Uterus (tissue), 3 donors: ENCODE measurements at regions not wholly inside any gene's neighbourhood (a gene's known extent, or its start where the extent isn't known, plus 50 kb on each side); places are given as distances from the start of the nearest gene placed in this dataset.

Experiments
- DNase-seq, 2 donors: peaks; one replicate each; pipeline ENCODE4 v3.0.0-alpha.2; 2019 to 2020
- H3K27ac ChIP-seq, 2 donors: fragments of 200-600 bp; sonication (generic); 1 replicate in 1 of 2; 2 replicates in 1 of 2; pipeline ENCODE4 v1.5.1; 2016 to 2018
- H3K27me3 ChIP-seq, 2 donors: fragments of 200-600 bp; sonication (generic); one replicate each; pipeline ENCODE4 v1.5.1; 2018 to 2019; ENCODE audit warnings: control low read depth in 1 of 2
- H3K36me3 ChIP-seq, 2 donors: fragments of 200-600 bp; sonication (generic); one replicate each; pipeline ENCODE4 v1.5.1; 2019; ENCODE audit warnings: control low read depth in 1 of 2
- H3K4me1 ChIP-seq, 2 donors: fragments of 200-600 bp; sonication (generic); one replicate each; pipeline ENCODE4 v1.5.1; 2018 to 2019; ENCODE audit warnings: control low read depth in 1 of 2
- H3K4me3 ChIP-seq, 2 donors: fragments of 200-600 bp; sonication (generic); 1 replicate in 1 of 2; 2 replicates in 1 of 2; pipeline ENCODE4 v1.5.1; 2018 to 2019; ENCODE audit warnings: mild to moderate bottlenecking in 1 of 2
- H3K9me3 ChIP-seq, 2 donors: fragments of 200-600 bp; sonication (generic); one replicate each; pipeline ENCODE4 v1.5.1; 2019; ENCODE audit warnings: control low read depth in 1 of 2
- POLR2A ChIP-seq, 2 donors: fragments of 450-650 bp; IDR thresholded peaks; one replicate each; pipeline ENCODE4 v1.6.1; 2016; ENCODE audit warnings: antibody characterized with exemption in 2 of 2, mild to moderate bottlenecking in 1 of 2, moderate library complexity in 1 of 2
- intact Hi-C: fragments of 100-400 bp; cut with DNase I; formaldehyde crosslinking; loops from one replicate; pipeline ENCODE4 v1.15.1; 2023; ENCODE audit warnings: low total_unique reads
- TF ChIP-seq, protein P1 (sequence below), 4 experiments: fragments of 200-600 bp in 2 of 4; fragments of 450-650 bp in 2 of 4; sonication (generic) in 2 of 4; IDR thresholded peaks; one replicate each; pipeline ENCODE4 v1.5.1; 2016 to 2019; ENCODE audit warnings: antibody characterized with exemption in 4 of 4, mild to moderate bottlenecking in 2 of 4, moderate library complexity in 1 of 4
- donor health status: DM: yes; HTN: yes; CAD: no.

DNA sequence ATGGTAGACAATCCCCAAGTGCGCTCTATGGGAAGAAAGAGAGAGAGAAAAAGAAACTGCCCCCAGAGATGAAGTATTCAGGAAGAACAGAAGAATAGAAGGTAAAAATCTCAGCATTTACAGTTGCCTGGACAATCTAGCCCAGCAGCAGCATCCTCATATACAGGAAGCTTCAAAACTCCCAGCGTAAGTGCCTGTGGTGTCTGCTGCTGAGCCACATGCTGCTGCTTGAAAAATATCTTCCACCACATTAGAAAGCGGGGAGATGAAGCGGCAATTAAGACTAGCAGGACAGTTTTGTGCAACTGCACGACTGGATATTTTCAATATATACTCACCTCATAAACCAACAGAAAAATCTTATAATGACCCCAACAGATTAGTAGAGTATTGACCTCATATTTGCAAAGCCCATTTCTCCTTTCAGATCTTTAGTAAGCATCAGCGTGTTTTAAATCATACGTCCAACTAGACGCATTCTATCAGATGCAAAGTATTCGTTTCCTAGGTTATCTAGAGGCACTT, 972.0 kb upstream of the TENM3 start:
- Histone ChIP-seq H3K36me3 (no peaks in the 10 kb centered on the region), H3K4me1 (no peaks in the 10 kb centered on the region), H3K27ac (no peak overlapping the region), H3K27me3 (no peaks in the 10 kb centered on the region), H3K4me3 (no peak overlapping the region), H3K9me3 (no peaks in the 10 kb centered on the region)
- DNase-seq, result no peak
- TF ChIP-seq, protein P1, sequence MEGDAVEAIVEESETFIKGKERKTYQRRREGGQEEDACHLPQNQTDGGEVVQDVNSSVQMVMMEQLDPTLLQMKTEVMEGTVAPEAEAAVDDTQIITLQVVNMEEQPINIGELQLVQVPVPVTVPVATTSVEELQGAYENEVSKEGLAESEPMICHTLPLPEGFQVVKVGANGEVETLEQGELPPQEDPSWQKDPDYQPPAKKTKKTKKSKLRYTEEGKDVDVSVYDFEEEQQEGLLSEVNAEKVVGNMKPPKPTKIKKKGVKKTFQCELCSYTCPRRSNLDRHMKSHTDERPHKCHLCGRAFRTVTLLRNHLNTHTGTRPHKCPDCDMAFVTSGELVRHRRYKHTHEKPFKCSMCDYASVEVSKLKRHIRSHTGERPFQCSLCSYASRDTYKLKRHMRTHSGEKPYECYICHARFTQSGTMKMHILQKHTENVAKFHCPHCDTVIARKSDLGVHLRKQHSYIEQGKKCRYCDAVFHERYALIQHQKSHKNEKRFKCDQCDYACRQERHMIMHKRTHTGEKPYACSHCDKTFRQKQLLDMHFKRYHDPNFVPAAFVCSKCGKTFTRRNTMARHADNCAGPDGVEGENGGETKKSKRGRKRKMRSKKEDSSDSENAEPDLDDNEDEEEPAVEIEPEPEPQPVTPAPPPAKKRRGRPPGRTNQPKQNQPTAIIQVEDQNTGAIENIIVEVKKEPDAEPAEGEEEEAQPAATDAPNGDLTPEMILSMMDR (IDR thresholded peaks at IDR 0.05), result no peak
- no peak for TF ChIP-seq POLR2A (IDR thresholded peaks at IDR 0.05)
- intact Hi-C loops, result no loop called here

DNA sequence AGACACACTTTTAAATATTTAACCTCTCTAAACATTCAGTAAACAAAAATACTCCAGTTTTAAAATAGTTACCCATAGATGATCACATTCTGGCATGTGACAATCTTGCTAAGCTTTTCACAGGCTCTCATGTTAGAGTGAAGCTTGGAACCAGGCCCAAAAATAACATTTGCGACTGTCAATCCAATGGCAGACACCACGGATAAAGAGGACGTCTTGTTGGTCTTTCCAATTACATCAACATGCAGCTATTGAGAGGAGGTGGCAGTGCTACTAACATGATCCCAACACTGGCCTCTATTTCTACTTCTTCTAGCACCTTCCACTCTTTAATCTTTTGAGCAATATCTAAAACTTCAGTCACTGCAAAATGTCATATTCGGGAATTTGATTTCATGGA, 970.8 kb upstream of the TENM3 start:
- Histone ChIP-seq H3K27ac (no peak overlapping the region), H3K9me3 (no peaks in the 10 kb centered on the region), H3K27me3 (no peaks in the 10 kb centered on the region), H3K36me3 (no peaks in the 10 kb centered on the region), H3K4me1 (no peaks in the 10 kb centered on the region), H3K4me3 (no peak overlapping the region)
- DNase-seq, result no peak
- intact Hi-C loops, result no loop called here
- TF ChIP-seq, protein P1 (IDR thresholded peaks at IDR 0.05), result no peak
- TF ChIP-seq POLR2A (IDR thresholded peaks at IDR 0.05), result no peak

DNA sequence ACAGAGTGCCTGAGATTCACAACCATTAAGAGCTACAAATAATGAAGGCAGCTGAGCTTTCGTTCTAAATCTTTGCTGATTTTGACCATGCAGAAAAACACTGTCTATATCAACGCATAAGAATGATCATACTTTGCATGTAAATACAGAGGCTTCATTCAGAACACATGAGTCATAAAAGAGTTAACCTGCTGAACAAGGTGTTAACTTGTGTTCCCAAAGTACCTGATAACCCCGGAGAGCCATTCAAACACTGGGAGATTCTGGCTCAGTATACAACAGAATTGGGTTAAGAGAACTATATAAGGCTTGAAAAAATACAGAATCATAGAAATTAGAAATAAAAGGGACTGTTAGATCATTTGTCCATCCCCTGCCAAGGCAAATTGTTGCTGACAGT, 964.3 kb upstream of the TENM3 start:
- H3K27ac ChIP-seq, result no peak overlapping the region
- H3K4me3 ChIP-seq, result no peak overlapping the region
- no peaks in the 10 kb centered on the region for H3K4me1 ChIP-seq
- H3K9me3 ChIP-seq, result no peaks in the 10 kb centered on the region
- no peaks in the 10 kb centered on the region for H3K36me3 ChIP-seq
- TF ChIP-seq, protein P1 (IDR thresholded peaks at IDR 0.05), result no peak
- no peak for TF ChIP-seq POLR2A (IDR thresholded peaks at IDR 0.05)
- no peaks in the 10 kb centered on the region for H3K27me3 ChIP-seq
- intact Hi-C loops, result no loop called here
- DNase-seq, result no peak

DNA sequence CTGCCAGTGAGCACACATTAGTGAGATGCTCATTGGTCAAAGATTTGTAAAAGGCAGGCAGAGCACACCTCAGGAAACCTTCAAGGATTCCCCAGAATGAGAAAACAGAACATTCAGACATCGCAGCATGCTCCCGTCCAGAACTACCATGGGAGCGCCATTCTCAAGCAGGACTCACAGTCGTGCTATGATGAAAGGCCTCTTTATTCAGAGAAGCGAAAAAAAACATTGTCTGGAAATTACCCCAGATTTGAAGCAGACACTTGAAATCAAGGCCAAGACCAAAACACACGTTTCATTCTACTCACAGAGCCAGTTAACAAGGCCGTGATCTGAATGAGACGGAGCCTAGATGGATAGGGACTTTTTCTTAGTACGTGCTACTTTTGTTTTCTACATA, 961.8 kb upstream of the TENM3 start:
- no peaks in the 10 kb centered on the region for H3K36me3 ChIP-seq
- no peak overlapping the region for H3K27ac ChIP-seq
- no peaks in the 10 kb centered on the region for H3K9me3 ChIP-seq
- TF ChIP-seq, protein P1 (IDR thresholded peaks at IDR 0.05), result no peak
- TF ChIP-seq POLR2A (IDR thresholded peaks at IDR 0.05), result no peak
- H3K27me3 ChIP-seq, result peaks cover 0 to 5% of the 10 kb centered on the region in 2 donors
- H3K4me3 ChIP-seq, result no peak overlapping the region
- DNase-seq, result no peak
- H3K4me1 ChIP-seq, result no peaks in the 10 kb centered on the region
- intact Hi-C loops, result no loop called here

DNA sequence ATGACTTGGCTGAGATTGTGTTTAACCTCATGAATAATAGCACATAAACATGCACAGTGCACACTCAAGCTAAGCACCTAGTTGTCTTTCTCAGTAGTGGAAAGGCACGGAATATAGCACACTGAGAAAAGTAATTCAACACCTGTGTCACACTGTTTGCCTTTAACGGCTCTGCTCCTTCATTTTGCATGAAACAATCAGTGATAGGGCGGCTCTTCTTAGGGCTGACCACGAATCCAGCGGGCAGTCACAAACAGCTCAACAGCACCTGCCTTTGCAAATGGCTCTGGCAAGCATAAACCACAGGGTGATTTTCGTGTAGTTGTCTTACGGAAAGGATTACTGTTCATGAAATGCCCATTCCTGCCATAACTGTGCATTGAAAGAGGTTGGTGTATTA, 954.0 kb upstream of the TENM3 start:
- intact Hi-C loops, result no loop called here
- H3K27ac ChIP-seq, result no peak overlapping the region
- no peaks in the 10 kb centered on the region for H3K36me3 ChIP-seq
- no peaks in the 10 kb centered on the region for H3K4me1 ChIP-seq
- no peak for TF ChIP-seq POLR2A (IDR thresholded peaks at IDR 0.05)
- TF ChIP-seq, protein P1 (IDR thresholded peaks at IDR 0.05), result no peak
- no peak for DNase-seq
- H3K4me3 ChIP-seq, result no peak overlapping the region
- peaks cover 0 to 5% of the 10 kb centered on the region in 2 donors for H3K27me3 ChIP-seq
- H3K9me3 ChIP-seq, result no peaks in the 10 kb centered on the region
